Stimulated activated CD8-positive, alpha-beta memory T cell treated with anti-CD3 and anti-CD28 coated beads, Interleukin-4, amount 100 ng/mL, for 24 hours (primary cell): ENCODE measurements at regions not wholly inside any gene's neighbourhood (a gene's known extent, or its start where the extent isn't known, plus 50 kb on each side); places are given as distances from the start of the nearest gene placed in this dataset.

Experiments
- DNase-seq: peaks from one replicate; pipeline ENCODE4 v3.0.0-alpha.2; 2020; ENCODE audit warnings: low read depth

- no peak for DNase-seq
These were observed 632.6 kb upstream of the KIRREL3 start for GRCh38 chr11:127632976-127633680.

GRCh38 chr11:127632546-127632945 is 632.0 kb upstream of the KIRREL3 start:
- no peak for DNase-seq

GRCh38 chr11:127631974-127632373 is 631.4 kb upstream of the KIRREL3 start:
- no peak for DNase-seq

GRCh38 chr11:127629200-127629599 is 628.6 kb upstream of the KIRREL3 start:
- DNase-seq: no peak

GRCh38 chr11:127628458-127628785 is 627.9 kb upstream of the KIRREL3 start:
- no peak for DNase-seq

- DNase-seq: no peak
These were observed 627.3 kb upstream of the KIRREL3 start for GRCh38 chr11:127627629-127628457.

GRCh38 chr11:127627204-127627603 is 626.6 kb upstream of the KIRREL3 start:
- no peak for DNase-seq

- no peak for DNase-seq
These were observed 624.8 kb upstream of the KIRREL3 start for GRCh38 chr11:127625402-127625801.

- no peak for DNase-seq
These were observed 623.8 kb upstream of the KIRREL3 start for GRCh38 chr11:127624306-127624856.

- no peak for DNase-seq
These were observed 622.1 kb upstream of the KIRREL3 start for GRCh38 chr11:127622686-127623085.

- no peak for DNase-seq
These were observed 620.1 kb upstream of the KIRREL3 start for GRCh38 chr11:127620671-127621070.

- DNase-seq: no peak
These were observed 619.4 kb upstream of the KIRREL3 start for GRCh38 chr11:127619946-127620345.

GRCh38 chr11:127618721-127619120 is 618.2 kb upstream of the KIRREL3 start:
- no peak for DNase-seq

- DNase-seq: no peak
These were observed 615.6 kb upstream of the KIRREL3 start for GRCh38 chr11:127616158-127616557.

GRCh38 chr11:127612607-127613006 is 612.0 kb upstream of the KIRREL3 start:
- DNase-seq: no peak

- no peak for DNase-seq
These were observed 608.6 kb upstream of the KIRREL3 start for GRCh38 chr11:127609025-127609773.

- DNase-seq: no peak
These were observed 607.0 kb upstream of the KIRREL3 start for GRCh38 chr11:127607487-127608085.

- DNase-seq: no peak
These were observed 601.0 kb upstream of the KIRREL3 start for GRCh38 chr11:127601578-127601977.

GRCh38 chr11:127600674-127601073 is 600.1 kb upstream of the KIRREL3 start:
- DNase-seq: no peak

GRCh38 chr11:127598476-127598875 is 597.9 kb upstream of the KIRREL3 start:
- no peak for DNase-seq

GRCh38 chr11:127596433-127596832 is 595.9 kb upstream of the KIRREL3 start:
- no peak for DNase-seq

- no peak for DNase-seq
These were observed 591.8 kb upstream of the KIRREL3 start for GRCh38 chr11:127592371-127592770.
